HAP-1 (cell line): ENCODE measurements at regions not wholly inside any gene's neighbourhood (a gene's known extent, or its start where the extent isn't known, plus 50 kb on each side); places are given as distances from the start of the nearest gene placed in this dataset.

ENCODE experiments used
- DNase-seq, 2 experiments: peaks; one replicate each; pipeline ENCODE4 v3.0.0-alpha.2; 2016 to 2020; ENCODE audit warnings: low spot score in 2 of 2
- H3K27me3 ChIP-seq: fragments of 250-450 bp; sonication (Bioruptor Pico); 2 replicates; pipeline ENCODE4 v1.5.1; 2020; ENCODE audit warnings: low read depth, mild to moderate bottlenecking, moderate library complexity
- H3K36me3 ChIP-seq: fragments of 250-450 bp; sonication (Bioruptor Pico); replicated peaks from 2 replicates; pipeline ENCODE4 v1.5.1; 2020; ENCODE audit warnings: mild to moderate bottlenecking
- H3K4me1 ChIP-seq: fragments of 250-450 bp; sonication (Bioruptor Pico); 2 replicates; pipeline ENCODE4 v1.5.1; 2020; ENCODE audit warnings: mild to moderate bottlenecking
- H3K4me3 ChIP-seq: fragments of 250-450 bp; sonication (Bioruptor Pico); 2 replicates; pipeline ENCODE4 v1.5.1; 2020; ENCODE audit warnings: mild to moderate bottlenecking, moderate library complexity
- H3K9me3 ChIP-seq: fragments of 250-450 bp; sonication (Bioruptor Pico); 2 replicates; pipeline ENCODE4 v1.5.1; 2020; ENCODE audit warnings: mild to moderate bottlenecking, moderate library complexity
- in situ Hi-C: fragments of 300-500 bp; cut with MboI; formaldehyde crosslinking; loops from 3 replicates; pipeline ENCODE4 v1.14.3; 2020; ENCODE audit warnings: low sequenced_read_pairs, inconsistent platforms, mixed read lengths

DNA sequence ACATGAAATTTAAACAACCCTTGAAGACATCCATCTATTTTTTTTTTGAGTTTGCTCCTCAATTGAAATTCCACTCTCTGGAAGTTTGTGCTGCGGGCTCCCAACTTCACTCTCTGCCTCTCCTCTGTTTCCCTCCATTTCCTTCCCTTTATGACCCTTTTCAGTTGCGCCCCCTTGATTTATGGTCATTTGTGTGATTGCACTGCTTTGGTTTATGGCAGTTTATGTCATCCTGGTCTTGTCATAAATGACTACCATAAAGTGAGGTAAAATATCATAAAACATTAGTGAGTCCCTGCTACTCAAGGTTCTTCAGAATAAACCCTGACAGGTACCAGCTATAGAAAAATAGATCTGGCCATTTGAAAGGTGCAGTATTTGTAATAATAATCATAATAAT lies 348.3 kb upstream of the ZFP64 start:
- DNase-seq, result peak; percentile 7 to 14
- H3K36me3 ChIP-seq, result no peaks in the 10 kb centered on the region
- no peaks in the 10 kb centered on the region for H3K27me3 ChIP-seq
- H3K4me3 ChIP-seq, result no peak overlapping the region
- H3K4me1 ChIP-seq, result no peaks in the 10 kb centered on the region
- in situ Hi-C loops, result no loop called here
- no peaks in the 10 kb centered on the region for H3K9me3 ChIP-seq

DNA sequence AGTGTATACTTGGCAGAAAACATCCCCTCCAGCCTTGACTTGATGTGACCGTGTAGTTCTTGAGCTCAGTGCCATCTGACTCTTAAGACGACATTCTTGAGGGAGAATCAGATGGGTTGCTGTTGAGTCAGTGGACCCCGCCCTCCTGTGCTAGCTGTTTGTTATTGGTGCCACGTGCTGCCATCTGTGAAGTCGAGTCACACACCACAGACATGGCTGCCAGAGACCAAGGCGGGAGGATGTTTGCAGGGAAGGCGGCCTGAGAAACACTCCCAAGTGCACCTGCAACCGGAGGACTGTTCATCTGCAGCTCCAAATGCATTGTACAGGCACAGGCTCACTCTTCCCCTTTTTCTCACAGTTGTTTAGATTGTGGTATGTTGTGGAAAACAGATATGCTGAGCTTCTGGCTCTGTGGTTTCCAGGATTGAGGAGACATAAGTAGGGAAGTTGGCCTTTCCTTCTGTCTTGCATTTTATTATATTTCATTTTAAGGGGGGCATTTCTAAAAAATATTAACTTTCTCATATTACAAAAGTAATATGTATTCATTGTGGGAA lies 345.3 kb upstream of the ZFP64 start:
- DNase-seq, result no peak
- no peaks in the 10 kb centered on the region for H3K4me1 ChIP-seq
- in situ Hi-C loops, result no loop called here
- H3K27me3 ChIP-seq, result no peaks in the 10 kb centered on the region
- H3K4me3 ChIP-seq, result no peak overlapping the region
- no peaks in the 10 kb centered on the region for H3K9me3 ChIP-seq
- H3K36me3 ChIP-seq, result no peaks in the 10 kb centered on the region

DNA sequence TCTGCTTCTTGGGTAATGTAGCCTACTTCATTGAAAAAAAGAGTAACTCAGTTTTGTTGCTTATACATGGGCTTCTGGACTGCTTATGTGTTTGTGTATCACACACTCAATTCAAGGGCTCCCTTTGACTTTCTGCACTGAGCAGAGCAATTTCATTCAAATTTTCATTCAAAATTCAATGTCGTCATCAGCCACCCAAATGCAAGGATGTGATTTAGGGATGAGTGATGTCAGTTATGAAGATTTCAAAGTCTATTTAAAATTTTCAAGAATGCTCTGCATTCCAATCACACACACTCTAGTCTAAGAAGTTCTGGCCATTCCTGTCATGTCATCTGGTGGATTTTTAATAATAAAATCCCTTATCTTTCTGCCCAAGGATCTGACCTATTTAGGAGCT lies 344.5 kb upstream of the ZFP64 start:
- H3K36me3 ChIP-seq, result no peaks in the 10 kb centered on the region
- no peaks in the 10 kb centered on the region for H3K9me3 ChIP-seq
- no peaks in the 10 kb centered on the region for H3K4me1 ChIP-seq
- H3K27me3 ChIP-seq, result no peaks in the 10 kb centered on the region
- H3K4me3 ChIP-seq, result no peak overlapping the region
- in situ Hi-C loops, result no loop called here
- no peak for DNase-seq

DNA sequence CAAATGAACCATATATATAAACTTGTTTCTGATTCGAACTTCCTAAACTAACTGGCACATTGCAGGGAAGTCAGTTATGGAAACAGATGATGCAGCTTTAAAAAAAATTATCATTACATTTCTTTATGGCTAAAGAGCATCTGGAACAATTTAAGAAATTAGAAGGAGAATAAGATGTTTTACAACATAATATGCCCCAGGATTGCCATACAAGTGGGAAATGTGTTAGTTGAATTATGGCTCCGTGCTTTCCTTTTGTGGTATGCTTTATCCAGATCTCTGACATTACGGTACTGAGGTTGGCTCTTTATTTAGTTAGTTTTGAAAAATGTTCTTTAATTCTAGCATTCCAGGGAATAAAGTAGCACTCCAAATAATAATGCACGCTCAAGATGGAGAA lies 343.0 kb upstream of the ZFP64 start:
- in situ Hi-C loops, result no loop called here
- Histone ChIP-seq H3K4me3 (no peak overlapping the region), H3K27me3 (no peaks in the 10 kb centered on the region), H3K9me3 (no peaks in the 10 kb centered on the region), H3K36me3 (no peaks in the 10 kb centered on the region), H3K4me1 (no peaks in the 10 kb centered on the region)
- no peak for DNase-seq

DNA sequence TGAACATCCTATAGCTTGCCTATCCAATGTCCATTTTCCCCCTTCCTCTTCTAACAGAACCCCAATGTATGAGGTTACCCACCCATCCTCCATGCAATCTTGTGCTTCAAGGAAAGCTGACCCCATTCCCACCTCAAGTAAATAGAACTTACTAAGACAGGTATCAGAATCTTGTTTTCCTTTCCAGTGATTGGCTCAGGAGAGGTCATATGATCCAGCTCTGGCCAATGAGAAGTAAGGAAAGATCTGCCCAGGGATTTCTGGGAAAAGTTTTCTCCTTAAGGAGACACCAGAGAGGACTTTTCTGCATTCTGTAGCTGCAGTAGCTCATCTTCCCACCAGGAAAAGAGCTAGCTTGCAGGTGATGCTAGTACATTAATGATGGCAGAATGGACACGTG lies 341.8 kb upstream of the ZFP64 start:
- in situ Hi-C loops, result no loop called here
- Histone ChIP-seq H3K36me3 (no peaks in the 10 kb centered on the region), H3K4me3 (no peak overlapping the region), H3K27me3 (no peaks in the 10 kb centered on the region), H3K4me1 (no peaks in the 10 kb centered on the region), H3K9me3 (no peaks in the 10 kb centered on the region)
- DNase-seq, result no peak

DNA sequence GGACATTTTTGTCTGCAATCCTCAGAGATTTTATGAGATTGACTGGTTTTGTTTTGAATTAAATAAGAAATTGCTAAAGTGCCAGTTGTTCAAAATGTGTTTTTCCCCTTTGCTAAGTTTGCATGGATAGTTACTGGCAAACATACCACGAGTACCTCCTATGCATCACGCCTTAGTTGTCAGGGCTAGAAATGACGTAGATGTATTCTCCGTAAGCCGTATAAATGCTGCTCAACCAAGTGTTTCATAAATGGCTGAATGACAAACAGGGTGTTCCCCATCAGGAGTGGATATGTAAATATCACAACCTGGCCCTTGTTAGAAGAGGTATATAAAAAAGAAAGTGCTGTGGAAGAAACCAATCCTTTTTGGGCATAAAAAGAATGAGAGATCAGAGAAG lies 341.1 kb upstream of the ZFP64 start:
- H3K27me3 ChIP-seq, result no peaks in the 10 kb centered on the region
- H3K36me3 ChIP-seq, result no peaks in the 10 kb centered on the region
- H3K4me1 ChIP-seq, result no peaks in the 10 kb centered on the region
- H3K9me3 ChIP-seq, result no peaks in the 10 kb centered on the region
- DNase-seq, result no peak
- in situ Hi-C loops, result no loop called here
- no peak overlapping the region for H3K4me3 ChIP-seq

DNA sequence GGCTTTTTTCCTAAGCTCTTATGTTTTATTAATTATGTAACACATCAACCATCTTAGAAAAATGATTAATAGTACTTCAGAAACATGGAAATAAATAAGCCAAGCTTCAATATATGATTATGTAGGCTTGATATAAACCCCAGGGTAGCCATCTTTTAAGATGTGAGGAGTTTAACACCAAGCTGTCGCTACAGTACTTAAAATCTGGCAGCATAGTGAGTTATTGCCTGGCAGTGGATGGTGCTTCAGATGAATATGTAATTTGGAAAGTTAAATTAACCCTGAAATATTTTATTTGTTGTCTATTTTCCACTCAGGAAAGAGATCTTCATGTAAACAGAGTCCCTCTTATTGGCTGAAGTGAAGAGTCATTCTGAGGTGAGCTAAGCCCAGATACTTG lies 339.0 kb upstream of the ZFP64 start:
- H3K36me3 ChIP-seq, result no peaks in the 10 kb centered on the region
- DNase-seq, result no peak
- H3K4me3 ChIP-seq, result no peak overlapping the region
- in situ Hi-C loops, result no loop called here
- no peaks in the 10 kb centered on the region for H3K27me3 ChIP-seq
- no peaks in the 10 kb centered on the region for H3K9me3 ChIP-seq
- no peaks in the 10 kb centered on the region for H3K4me1 ChIP-seq

DNA sequence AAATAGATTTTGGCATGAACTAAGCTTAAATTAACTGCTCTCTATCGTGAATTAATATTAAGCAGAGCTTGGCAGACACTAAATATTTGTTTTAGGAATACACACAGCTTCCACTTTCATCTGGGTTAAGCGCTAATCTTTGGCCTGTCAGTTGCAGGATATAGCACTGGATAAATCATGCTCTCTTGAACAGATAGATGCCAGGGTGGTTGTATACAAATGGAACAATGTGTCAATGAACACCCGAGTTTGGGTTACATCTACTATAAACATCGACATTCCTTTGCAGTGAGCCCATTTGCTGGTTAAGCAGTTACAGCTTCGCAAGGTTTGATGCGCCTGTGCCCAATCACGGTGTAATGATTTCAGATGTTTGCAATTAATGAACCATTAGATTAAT lies 338.2 kb upstream of the ZFP64 start:
- H3K36me3 ChIP-seq, result no peaks in the 10 kb centered on the region
- no peaks in the 10 kb centered on the region for H3K27me3 ChIP-seq
- no peaks in the 10 kb centered on the region for H3K4me1 ChIP-seq
- in situ Hi-C loops, result no loop called here
- no peaks in the 10 kb centered on the region for H3K9me3 ChIP-seq
- no peak overlapping the region for H3K4me3 ChIP-seq
- DNase-seq, result no peak

DNA sequence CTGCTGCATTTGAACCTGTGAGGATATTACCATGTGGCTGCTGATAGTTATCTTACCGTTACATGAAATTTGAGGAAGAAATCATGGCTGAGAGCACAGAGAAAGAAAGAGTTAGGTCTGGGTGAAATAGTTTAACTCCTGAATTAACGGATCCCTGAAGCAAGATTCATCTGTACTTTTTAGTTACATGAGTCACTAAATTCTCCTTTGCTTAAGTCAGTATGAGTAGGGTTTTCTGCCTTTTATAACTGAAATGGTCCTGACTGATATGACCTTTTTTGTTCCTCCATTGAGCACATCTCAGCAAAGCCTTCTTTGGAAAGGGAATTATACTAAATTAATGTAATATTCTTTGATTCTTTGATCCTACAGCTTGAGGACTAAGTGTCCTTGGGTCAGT lies 333.3 kb upstream of the ZFP64 start:
- Histone ChIP-seq H3K4me1 (no peaks in the 10 kb centered on the region), H3K27me3 (no peaks in the 10 kb centered on the region)
- DNase-seq, result no peak

DNA sequence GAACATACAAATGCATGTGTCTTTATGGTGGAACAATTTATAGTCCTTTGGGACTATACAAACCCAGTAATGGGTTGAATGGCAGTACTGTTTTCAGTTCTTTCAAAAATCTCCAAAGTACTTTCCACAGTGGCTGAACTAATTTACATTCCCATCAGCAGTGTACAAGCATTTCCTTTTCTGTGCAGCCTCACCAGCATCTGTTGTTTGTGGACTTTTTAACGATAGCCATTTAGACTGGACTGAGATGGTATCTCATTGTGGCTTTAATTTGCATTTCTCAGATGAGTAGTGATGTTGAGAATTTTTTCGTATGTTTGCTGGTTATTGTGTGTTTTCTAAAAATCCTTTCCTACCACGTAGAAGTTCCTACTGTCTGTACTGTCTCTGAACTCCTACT lies 327.2 kb upstream of the ZFP64 start:
- no peaks in the 10 kb centered on the region for H3K9me3 ChIP-seq
- no peak for DNase-seq
- no peaks in the 10 kb centered on the region for H3K36me3 ChIP-seq
- H3K4me3 ChIP-seq, result no peak overlapping the region
- H3K27me3 ChIP-seq, result no peaks in the 10 kb centered on the region
- no peaks in the 10 kb centered on the region for H3K4me1 ChIP-seq
- in situ Hi-C loops, result no loop called here

More for the DNA sequence above, 333.3 kb upstream of the ZFP64 start:
- Histone ChIP-seq H3K4me3 (no peak overlapping the region), H3K36me3 (no peaks in the 10 kb centered on the region), H3K9me3 (no peaks in the 10 kb centered on the region)
- in situ Hi-C loops, result no loop called here

DNA sequence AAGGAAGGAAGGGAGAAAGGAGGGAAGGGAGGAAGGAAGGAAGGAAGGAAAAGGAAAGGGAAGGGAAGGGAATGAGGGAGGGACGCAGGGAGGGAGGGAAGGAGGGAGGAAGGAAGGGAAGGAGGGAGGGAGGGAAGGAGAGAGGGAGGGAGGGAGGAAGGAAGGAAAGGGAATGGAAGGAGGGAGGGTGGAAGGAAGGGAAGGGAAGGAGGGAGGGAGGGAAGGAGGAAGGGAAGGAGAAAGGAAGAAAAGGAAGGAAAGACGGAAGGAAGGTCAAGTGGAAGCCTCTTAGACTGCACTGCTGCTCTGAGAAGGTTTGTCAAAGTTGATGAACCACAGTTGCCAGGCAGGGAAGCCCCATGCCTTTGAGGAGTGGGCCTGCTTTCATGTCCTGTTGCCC lies 324.3 kb upstream of the ZFP64 start:
- DNase-seq, result no peak
- Histone ChIP-seq H3K4me3 (no peak overlapping the region), H3K9me3 (no peaks in the 10 kb centered on the region), H3K36me3 (no peaks in the 10 kb centered on the region), H3K27me3 (peaks cover 4% of the 10 kb centered on the region; the same call in 1 of the 2 replicates), H3K4me1 (no peaks in the 10 kb centered on the region)
- in situ Hi-C loops, result no loop called here

DNA sequence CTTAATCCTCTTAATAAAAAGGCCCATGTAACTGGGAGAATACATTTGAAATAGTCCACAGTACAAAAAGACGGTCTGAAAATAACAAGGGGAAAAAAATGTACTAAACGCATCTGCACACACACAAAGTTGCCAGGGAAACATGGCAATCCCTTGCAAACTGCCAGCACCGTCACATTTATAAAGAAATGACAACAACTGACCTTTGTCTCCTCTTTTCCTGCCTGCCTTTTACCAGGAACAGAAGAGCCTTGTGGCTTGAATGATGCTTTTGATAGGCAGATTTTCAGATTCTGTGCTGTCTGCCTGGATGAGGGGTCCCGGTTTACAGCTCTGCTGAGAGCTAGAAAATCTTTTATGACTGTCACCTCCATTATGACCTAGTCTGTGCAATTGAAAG lies 308.6 kb upstream of the ZFP64 start:
- DNase-seq, result peak; percentile 36 to 69
- no peaks in the 10 kb centered on the region for H3K27me3 ChIP-seq
- no peak overlapping the region for H3K4me3 ChIP-seq
- no peaks in the 10 kb centered on the region for H3K36me3 ChIP-seq
- H3K4me1 ChIP-seq, result peaks cover 9% of the 10 kb centered on the region
- H3K9me3 ChIP-seq, result no peaks in the 10 kb centered on the region
- in situ Hi-C loops, result no loop called here

DNA sequence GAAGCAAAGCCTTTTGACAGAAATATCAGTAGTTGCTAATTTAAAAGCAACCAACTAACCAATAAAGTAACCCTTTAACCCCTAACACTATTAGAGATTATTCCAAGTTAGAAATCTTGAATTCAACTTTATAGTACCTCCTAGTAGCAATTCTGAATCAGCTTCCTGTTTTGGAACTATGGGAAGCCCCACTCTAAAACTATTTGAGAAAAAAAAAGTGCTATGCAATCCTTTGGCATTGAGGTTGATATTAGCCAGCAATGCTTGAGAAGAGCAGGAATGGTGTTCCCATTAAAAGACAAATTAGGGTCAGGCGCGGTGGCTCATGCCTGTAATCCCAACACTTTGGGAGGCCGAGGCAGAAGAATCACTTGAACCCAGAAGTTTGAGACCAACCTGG lies 306.2 kb upstream of the ZFP64 start:
- Histone ChIP-seq H3K36me3 (no peaks in the 10 kb centered on the region), H3K4me3 (no peak overlapping the region), H3K9me3 (no peaks in the 10 kb centered on the region), H3K27me3 (no peaks in the 10 kb centered on the region), H3K4me1 (peaks cover 18% of the 10 kb centered on the region)
- in situ Hi-C loops, result no loop called here
- DNase-seq, result no peak

DNA sequence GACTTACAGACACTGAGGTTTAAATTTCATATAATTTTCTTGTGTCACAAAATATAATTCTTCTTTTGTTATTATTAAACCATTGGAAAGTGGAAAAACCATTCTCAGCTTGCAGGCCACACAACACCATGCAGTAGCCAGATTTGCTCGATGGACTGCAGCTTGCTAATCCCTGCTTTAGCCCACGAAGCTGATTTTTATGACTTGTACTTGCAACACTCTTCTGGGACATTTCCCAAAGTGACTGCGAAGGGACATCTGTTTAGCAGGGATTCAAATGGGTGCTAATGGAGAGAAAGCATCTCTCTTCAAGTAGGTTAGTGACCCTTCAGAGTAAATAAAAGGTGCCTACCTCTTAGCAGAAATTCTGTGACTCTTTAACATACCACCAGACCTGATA lies 304.6 kb upstream of the ZFP64 start:
- no peak for DNase-seq
- in situ Hi-C loops, result no loop called here
- Histone ChIP-seq H3K4me3 (no peak overlapping the region), H3K27me3 (no peaks in the 10 kb centered on the region), H3K9me3 (no peaks in the 10 kb centered on the region), H3K4me1 (peaks cover 21% of the 10 kb centered on the region), H3K36me3 (no peaks in the 10 kb centered on the region)

DNA sequence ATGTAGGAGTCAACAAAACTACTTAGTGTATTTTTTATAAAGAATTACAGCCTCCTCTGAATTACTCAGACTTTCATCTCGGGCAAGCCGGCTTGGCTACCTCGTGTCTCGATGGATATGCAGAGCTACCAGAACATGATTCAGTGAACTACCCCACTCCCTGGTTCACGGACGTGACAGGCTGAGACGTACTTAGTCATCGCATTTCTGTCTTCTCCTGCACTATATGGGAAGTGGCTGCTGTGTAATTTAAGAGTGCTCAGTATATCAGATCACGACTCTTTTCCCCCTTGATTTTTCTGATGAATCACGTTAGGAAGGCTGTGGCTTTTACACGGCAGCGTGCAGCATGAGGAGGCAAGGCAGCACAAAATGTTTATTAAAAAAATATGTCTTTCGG lies 302.7 kb upstream of the ZFP64 start:
- no peak for DNase-seq

More for the DNA sequence above, 302.7 kb upstream of the ZFP64 start:
- Histone ChIP-seq H3K36me3 (no peaks in the 10 kb centered on the region), H3K9me3 (no peaks in the 10 kb centered on the region), H3K27me3 (no peaks in the 10 kb centered on the region), H3K4me3 (no peak overlapping the region), H3K4me1 (peaks cover 11% of the 10 kb centered on the region)
- in situ Hi-C loops, result no loop called here
